HuH-7.5 (cell line): ENCODE measurements at regions not wholly inside any gene's neighbourhood (a gene's known extent, or its start where the extent isn't known, plus 50 kb on each side); places are given as distances from the start of the nearest gene placed in this dataset.

Source experiments
- DNase-seq: peaks from one replicate; pipeline ENCODE4 v3.0.0; 2011; ENCODE audit warnings: low spot score

GRCh38 chr2:204325468-204325867, 219.8 kb upstream of the PARD3B start:
- DNase-seq: peak; percentile 51

DNA sequence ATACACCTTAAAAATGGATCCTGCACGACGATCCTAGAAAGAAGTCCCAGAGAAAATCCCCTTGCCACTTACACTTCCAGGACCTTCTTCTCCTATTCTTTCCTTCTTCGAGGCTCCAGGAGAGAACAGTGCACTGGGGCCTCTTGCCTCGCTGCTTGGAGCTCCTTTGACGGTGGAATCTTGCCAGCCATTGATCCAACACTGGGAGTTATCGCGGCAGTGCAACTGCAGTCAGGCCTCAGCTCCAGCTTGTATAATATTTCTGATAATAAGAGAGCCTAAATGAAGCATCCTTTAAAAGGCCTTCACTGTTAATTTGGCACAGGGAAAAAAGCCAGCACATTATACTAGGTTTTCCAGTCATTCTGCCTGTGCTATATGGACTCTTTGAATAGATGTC, 216.9 kb upstream of the PARD3B start:
- DNase-seq: no peak

DNA sequence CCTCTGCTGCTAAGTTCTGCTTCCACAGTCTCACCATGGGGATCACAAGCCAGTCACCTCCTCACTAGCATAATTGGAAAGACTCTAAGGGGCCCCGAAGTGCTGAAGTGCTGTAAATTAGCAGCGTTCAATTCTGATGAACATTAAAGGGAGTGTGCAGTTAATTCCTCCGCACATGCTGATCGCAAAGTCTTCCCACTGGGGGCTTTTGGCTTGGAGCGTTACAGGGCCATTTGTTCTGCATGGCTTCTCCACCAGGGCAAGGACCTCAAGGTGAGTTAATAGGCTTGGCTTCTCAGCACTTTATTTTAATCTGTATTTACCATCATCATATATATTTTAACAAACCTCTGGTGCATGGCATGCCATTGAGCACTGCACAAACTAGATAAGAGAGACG, 216.3 kb upstream of the PARD3B start:
- no peak for DNase-seq

GRCh38 chr2:204329532-204329931, 215.7 kb upstream of the PARD3B start:
- no peak for DNase-seq

GRCh38 chr2:204331180-204331579, 214.1 kb upstream of the PARD3B start:
- no peak for DNase-seq

GRCh38 chr2:204331988-204332387, 213.3 kb upstream of the PARD3B start:
- no peak for DNase-seq

DNA sequence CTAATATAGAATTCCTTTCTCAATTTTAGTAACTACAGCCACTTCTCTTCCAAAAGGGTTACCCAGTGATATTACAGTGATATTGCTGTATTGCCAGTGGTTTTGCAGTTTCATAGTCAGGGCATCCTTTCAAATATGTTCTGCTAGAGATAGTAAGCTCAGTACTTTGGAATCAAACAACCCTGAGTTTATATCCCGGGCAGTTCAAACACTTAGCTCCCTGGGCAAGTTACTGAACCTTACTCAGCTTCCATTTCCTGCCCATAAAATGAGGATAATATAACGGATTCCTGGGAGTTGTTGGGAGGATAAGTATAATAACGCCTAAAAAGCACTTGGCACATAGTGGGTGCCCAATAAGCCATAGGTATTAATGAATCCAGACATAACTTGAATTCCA, 212.6 kb upstream of the PARD3B start:
- DNase-seq: no peak

DNA sequence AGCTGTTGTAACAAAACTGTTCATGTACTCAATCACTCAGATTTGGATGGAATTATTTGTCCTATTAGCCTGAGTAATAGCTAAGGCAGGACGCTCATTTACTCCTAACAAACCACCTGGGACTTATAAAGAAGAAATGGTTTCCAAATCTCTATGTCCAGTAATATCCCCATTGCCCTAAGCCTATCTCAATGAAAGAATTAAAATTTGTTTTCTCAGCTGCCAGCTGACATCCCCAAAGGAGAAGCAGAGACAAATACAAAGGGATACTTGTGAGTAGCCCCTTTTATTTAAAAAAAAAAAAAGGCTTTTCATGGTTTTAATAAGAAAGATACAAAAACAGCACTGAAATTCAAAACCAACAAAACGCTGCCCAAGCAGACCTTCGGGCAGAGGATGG, 211.4 kb upstream of the PARD3B start:
- DNase-seq: no peak

GRCh38 chr2:204335451-204336058, 209.7 kb upstream of the PARD3B start:
- no peak for DNase-seq

DNA sequence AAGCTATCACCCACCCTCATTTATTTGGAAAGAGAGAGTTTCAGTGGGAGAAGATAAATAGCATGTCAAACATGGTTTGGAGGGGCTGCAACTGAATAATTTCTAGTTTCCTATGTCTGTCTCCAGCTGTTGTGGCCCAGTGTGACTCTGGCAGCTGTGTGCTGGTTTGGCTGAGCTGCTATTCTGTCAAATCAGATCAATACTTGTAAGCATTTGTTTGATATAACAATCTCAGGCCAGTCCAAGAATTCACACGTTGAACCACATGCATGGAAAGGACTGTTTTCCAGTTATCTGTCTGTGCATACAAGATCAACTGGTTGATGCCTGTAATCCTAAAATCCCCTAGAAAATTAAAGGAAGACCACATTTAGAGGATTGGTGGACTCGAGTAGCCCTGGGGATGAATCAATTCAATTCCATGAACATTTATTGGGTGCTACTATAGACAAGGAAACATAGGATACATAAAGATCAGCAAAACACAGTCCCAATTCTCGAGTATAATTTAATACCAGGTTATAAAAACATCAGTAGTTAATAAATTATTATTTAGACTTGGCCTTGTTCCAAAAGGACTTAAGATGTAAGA, 209.0 kb upstream of the PARD3B start:
- DNase-seq: no peak

- DNase-seq: no peak
These were observed 207.6 kb upstream of the PARD3B start for GRCh38 chr2:204337638-204338037.

DNA sequence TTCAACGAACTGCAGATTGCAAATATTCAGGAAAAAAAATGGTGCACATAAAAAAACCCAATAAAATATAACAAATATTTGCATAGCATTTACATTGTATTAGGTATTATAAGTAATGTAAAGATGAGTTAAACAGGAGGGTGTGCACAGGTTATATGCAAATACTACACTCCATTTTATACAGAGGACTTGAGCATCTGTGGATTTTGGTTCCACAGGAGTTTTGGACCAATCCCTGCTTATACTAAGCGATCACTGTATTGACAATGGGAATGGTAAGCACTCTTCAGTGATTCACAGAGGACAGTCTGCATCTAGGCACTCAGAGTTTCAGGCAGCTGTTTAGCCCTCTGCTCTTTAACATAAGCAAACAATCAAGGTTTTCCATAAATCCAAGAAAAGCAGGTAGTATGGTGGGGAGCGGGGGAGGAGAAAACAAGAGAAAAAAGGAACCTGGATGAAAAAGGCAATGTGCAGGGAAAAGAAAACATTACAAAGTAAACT, 206.0 kb upstream of the PARD3B start:
- DNase-seq: no peak

GRCh38 chr2:204340511-204340910, 204.8 kb upstream of the PARD3B start:
- no peak for DNase-seq

GRCh38 chr2:204341887-204342276, 203.4 kb upstream of the PARD3B start:
- no peak for DNase-seq

GRCh38 chr2:204343685-204344084, 201.6 kb upstream of the PARD3B start:
- DNase-seq: no peak

DNA sequence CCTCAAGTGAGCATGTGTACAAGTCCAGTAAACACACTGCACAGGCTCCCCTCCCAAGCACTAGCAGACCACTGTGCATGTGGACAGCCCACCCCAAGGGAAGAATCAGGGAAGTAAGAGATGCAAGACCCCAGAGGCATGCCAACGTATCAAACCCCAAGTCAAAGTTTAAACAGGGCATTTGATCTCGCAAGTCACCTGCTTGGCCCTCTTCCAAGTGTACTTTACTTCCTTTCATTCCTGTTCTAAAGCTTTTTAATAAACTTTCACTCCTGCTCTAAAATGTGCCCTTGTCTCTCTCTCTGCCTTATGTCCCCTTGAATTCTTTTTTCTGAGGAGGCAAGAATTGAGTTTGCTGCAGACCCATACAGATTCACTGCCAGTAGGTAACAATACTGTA, 201.2 kb upstream of the PARD3B start:
- no peak for DNase-seq

DNA sequence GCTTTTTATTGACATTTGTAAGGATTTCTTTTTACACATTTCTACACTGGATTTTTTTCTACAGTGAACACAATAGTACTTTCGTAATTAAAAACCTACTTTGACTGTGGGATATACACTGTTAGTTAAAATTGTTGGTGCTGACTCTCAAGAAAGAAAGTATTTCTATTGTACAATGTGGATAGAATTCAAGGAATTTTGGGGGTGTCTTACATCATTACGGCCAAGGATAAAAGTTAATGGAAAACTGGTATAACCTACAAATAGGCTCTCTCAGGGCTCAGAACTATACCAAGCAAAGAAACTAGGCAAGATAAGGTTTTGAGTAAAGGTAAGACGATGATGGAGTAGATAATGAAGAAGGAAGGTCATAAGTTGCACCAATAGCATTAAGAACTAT, 198.4 kb upstream of the PARD3B start:
- no peak for DNase-seq

- DNase-seq: no peak
These were observed 191.5 kb upstream of the PARD3B start for GRCh38 chr2:204353823-204354222.

- DNase-seq: no peak
These were observed 190.8 kb upstream of the PARD3B start for GRCh38 chr2:204354442-204354856.

- no peak for DNase-seq
These were observed 189.6 kb upstream of the PARD3B start for GRCh38 chr2:204355688-204356087.

DNA sequence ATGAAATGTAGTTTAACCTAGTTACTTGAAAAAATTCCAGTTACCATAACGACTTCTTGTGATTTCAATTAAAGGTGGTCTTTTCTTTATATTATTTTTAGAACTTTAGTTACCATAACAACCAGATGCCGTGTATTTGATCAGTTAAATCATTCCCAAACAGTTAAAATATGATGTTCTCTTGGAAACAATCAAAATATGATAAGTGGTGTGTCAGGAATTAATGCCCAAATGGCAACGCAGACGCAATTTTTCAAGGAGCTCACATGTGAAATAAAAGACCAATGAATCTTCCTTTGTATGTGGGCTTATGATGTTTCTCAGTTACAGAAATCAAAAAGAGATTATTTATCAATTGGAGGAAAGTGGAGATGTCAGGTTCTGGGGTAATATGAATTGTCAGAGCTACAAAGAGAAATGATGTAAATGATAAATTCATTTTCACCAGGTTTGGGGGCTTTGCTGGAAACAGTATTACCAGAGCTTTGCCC, 189.1 kb upstream of the PARD3B start:
- DNase-seq: no peak

GRCh38 chr2:204357286-204357685, 188.0 kb upstream of the PARD3B start:
- DNase-seq: no peak

- DNase-seq: no peak
These were observed 186.2 kb upstream of the PARD3B start for GRCh38 chr2:204359076-204359475.
